HL-60 (cell line): ENCODE measurements at regions not wholly inside any gene's neighbourhood (a gene's known extent, or its start where the extent isn't known, plus 50 kb on each side); places are given as distances from the start of the nearest gene placed in this dataset.

ENCODE experiments used
- POLR2AphosphoS5 ChIP-seq: IDR thresholded peaks from 2 replicates; pipeline ENCODE4 v1.6.1; 2012; ENCODE audit warnings: low read depth
- TF ChIP-seq, protein P1 (sequence below): IDR thresholded peaks from one replicate; pipeline ENCODE4 v1.5.1; 2011; ENCODE audit warnings: low read length, control low read depth, inconsistent platforms; ENCODE audit not compliant: insufficient read depth

DNA sequence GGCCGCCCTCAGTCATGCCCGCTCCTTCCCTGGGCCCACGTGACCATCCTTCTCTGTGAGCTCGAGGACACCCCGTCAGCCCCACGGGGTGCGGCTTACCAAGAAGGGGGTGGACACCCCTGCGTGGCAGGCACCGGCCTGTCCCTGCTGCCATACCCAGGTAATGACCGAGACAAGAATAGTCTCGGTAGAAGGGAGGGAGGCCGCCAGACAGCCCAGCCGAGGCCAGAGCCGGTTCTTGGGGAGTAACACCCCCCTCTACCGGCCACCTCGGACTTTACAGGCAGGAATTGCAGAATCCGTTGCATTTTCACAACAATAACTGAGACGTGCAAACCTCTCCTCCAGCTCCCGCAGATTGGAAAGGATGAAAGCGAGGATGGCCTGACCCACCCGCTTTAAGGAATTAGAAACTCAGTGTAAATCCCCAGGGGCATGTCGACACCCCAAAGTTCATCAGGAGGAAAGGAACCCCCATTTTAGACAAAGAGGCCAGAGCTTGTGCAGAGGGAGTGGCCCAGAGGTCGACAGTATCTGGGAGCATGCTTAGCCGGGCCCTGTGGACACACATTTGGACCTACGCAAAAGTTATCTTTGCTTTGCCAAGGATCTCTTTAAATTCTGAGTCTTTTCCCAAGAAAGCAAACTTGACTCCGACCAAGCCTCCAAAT is 60.1 kb upstream of the GLI2 start:
- TF ChIP-seq, protein P1, sequence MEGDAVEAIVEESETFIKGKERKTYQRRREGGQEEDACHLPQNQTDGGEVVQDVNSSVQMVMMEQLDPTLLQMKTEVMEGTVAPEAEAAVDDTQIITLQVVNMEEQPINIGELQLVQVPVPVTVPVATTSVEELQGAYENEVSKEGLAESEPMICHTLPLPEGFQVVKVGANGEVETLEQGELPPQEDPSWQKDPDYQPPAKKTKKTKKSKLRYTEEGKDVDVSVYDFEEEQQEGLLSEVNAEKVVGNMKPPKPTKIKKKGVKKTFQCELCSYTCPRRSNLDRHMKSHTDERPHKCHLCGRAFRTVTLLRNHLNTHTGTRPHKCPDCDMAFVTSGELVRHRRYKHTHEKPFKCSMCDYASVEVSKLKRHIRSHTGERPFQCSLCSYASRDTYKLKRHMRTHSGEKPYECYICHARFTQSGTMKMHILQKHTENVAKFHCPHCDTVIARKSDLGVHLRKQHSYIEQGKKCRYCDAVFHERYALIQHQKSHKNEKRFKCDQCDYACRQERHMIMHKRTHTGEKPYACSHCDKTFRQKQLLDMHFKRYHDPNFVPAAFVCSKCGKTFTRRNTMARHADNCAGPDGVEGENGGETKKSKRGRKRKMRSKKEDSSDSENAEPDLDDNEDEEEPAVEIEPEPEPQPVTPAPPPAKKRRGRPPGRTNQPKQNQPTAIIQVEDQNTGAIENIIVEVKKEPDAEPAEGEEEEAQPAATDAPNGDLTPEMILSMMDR = peak; percentile 62
- TF ChIP-seq POLR2AphosphoS5 = no peak
